GM19035 (cell line): ENCODE measurements at regions not wholly inside any gene's neighbourhood (a gene's known extent, or its start where the extent isn't known, plus 50 kb on each side); places are given as distances from the start of the nearest gene placed in this dataset.
"Not testable (repeated sequence)": the region's sequence is repeated elsewhere in the genome, so short reads cannot be mapped to it uniquely, and the experiment has no call there.

Experiments
- ATAC-seq: cut with Tn5 transposase; IDR thresholded peaks from one replicate; pipeline ENCODE4 v1.9.1; 2021; ENCODE audit not compliant: unreplicated experiment

DNA sequence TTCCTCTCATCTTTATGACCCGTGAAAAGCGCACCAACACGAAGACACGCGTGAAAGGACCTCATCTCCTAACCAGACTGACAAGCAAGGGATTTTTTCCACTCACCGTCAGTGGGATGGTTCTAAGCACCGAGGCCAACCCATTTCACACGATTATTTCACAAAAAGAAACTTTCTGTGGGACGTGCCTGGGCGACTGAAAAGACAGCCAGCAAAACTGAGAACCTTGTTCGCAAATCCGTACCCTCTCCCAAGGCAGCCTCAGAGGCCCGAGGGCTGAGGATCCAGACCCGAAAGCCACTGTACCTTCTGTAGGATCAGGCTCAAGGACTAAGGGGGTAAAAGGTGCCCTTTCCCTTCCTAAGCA lies 84.9 kb upstream of the METTL9 start:
- ATAC-seq = not testable (repeated sequence)

DNA sequence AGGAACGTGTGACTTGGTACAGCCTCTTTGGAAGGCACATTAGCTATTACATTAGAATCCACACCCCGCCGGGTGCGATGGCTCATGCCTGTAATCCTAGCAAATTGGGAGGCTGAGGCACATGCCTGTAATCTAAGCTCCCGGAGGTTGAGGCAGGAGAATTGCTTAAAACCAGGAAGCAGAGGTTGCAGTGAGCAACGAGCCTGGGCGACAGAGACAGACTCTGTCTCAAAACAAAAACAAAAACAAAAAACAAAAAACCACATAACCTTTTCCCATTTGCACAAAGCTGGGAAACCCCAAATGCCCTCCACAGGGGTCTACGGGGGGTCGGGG lies 82.7 kb upstream of the METTL9 start:
- ATAC-seq = not testable (repeated sequence)

DNA sequence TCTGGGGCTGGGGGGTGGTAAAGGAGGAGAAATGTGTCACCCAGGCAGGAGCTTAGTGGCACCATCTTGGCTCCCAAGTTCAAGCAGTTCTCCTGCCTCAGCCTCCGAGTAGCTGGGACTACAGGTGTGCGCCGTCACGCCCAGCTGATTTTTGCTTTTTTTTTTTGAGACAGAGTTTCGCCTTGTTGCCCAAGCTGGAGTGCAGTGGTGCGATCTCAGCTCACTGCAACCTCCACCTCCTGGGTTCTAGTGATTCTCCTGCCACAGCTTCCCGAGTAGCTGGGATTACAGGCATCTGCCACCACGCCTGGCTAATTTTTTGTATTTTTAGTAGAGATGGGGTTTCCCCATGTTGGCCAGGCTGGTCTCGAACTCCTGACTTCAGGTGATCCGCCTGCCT lies 82.1 kb upstream of the METTL9 start:
- ATAC-seq = not testable (repeated sequence)

DNA sequence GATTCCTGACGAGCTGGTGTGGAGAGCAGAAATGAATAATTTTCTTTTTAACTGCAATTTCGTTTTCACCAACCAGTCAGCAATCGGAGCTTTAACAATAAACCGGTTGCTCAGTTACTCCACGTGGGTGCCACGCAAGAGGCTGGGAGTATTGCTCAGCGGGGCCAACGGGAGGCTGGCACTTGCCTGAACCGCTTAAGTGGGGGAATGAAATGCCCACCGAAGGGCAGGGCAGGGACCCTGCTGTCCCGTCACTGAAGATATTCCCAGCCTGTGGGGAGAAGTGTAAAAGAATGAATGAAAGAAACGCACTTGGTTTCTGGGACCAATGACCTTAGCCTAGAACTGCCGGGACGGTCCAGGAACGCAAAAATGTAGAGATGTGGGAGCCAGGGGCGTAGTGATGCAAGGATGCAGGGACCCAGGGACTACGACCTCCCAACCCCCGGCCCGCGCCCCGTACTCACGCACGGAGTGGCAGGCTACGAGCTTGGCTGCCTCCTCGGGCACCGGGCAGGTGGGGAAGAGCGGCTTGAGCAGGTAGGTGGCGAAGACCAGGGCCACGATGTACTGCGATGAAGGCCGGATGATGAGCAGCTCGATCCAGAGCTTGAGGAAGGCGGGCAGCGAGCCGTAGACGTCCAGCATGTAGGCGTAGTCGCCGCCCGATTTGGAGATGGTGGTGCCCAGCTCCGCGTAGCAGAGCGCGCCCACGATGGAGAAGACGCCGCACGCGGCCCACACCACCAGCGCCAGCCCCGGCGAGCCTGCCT lies 79.8 kb upstream of the METTL9 start:
- ATAC-seq = peak; percentile 8

DNA sequence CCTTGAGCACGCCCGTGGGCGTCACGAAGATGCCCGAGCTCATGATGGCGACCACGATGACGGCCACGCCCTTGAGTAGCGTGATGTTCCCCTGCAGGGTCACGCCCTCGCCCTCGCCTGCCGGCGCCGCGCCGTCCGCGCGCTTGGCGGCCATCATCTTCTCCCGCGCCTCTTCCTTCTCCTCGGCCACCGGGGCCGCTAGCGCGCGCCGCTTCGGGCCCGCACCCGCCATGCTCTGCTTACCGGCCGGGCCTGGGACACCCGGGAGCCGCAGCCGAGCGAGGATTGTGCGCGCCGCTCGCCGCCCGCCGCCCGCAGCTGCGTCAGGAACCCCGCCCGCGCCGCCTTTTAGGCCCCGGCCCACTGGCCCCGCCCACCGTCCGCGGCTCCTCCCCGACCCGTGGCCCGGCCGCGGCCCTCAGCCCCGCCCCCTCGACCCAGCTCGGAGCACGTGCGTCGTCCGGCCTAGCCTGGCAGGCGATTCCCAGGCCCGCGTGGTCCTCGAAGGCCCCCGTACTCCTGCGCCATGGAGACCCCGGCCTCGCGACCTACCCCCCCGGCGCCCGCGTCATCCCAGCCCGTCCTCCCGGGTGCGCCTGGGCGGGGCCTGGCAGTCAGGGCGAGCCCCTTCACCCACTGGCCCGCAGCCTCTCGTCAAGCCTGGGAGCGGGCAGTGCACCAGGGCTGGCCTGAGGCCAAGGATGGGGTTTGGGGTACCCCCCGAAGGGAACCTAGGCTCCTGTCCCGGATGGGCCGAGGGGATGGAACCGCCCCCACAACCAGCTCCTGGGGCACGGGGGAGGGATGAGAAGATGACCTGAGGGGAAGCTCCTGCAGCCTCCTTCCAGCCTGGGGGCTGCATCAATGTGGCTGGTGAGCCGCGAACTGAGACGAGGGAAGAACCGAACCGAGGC lies 79.0 kb upstream of the METTL9 start:
- ATAC-seq = peak; percentile 60

DNA sequence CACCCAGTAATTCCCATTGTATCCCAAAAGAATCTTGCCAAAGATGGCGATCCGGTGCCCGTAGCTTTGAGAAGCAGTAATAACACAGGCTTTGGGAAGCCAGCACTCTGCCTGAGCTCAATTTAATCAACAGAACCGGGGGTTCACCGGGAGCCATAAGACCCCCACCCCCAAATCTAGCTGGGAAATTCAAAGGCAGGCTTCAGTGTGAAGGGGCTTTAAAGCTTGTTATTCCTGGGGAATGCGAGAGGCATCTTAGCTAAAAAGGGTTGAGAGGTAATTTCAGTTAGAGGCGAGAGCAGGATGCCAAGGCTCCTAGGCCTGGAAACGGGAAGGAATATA lies 78.4 kb upstream of the METTL9 start:
- ATAC-seq = not testable (repeated sequence)

DNA sequence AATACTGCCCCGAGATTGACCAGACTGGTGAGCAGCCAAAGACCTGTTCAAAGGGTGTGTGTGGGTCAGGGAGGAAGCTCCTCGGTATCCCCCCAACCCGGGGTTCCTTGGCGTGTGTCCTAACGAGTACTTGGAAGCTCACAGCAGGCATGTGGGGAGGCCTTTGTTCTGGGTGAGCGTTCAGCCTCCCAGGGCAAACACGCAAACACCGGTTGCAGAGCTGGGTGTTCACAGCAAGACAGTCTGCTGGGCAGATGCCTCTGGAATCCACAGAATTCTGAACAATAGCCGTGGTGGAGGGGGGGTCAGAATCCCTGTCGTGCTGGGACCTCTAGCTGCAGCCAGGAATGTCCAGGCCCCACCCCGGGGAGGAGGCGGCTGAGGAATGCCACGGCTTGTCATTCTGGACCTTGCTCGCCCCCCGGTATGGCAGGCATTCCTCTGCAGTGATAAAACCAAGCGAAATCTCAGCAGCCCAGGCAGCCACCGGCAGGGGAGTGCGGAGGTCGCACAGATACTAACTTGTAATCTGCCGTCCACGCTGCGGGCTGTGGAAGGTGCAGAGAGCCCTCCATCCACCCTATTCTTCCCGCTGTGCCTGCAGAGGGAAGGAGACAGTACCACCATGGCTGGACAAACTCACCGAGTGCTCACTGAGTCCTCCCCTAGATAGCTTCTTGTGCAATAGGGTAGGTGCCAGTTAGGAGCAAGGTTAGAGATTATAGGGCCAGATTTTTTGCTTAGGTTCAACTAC lies 77.8 kb upstream of the METTL9 start:
- ATAC-seq = not testable (repeated sequence)

DNA sequence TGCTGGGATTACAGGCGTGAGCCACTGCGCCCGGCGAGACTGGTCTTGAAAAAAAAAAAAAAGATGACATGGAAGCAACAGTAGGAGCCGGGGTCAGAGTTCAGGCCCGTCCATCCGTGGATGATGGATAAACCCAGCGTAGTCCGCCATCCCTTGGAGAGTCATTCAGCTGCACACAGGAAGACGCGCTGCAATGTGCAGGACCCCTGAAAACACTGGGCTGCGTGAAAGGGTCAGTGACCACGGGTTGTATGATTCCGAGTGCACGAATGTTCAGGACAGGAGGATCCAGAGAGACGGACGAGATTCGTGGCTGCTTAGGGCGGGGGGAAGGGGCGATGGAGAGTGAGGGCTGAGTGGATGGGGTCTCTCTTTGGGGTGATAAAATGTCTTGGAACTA lies 76.5 kb upstream of the METTL9 start:
- not testable (repeated sequence) for ATAC-seq

DNA sequence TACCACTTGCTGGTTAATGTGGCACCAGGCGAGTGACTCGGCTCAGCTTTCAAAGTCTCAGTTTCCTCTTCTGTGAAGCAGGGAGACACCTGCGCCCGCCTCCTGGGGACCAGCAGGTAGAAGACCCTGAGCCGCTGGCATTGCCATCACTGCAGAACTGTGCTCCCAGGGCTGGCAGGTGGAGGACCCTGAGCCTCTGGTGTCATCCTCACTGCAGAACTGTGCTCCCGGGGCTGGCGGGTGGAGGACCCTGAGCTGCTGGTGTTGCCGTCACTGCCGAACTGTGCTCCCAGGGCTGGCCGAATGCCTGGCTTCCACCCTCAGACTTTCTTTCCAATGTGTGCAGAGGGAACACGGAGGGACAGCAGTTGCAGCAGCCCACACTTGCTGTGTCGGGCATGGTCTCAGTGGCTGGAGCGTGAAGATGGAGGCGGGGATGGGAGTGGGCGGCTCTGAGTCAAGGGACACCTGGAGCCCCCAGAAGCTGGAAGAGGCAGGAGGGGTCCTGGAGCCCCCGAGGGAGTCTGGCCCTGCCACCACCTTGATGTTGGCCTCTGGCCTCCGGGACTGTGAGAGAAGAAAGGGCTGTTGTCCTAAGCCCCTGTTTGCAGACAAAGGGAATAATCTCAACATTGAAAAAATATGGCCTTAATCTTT lies 75.8 kb upstream of the METTL9 start:
- ATAC-seq = no peak

DNA sequence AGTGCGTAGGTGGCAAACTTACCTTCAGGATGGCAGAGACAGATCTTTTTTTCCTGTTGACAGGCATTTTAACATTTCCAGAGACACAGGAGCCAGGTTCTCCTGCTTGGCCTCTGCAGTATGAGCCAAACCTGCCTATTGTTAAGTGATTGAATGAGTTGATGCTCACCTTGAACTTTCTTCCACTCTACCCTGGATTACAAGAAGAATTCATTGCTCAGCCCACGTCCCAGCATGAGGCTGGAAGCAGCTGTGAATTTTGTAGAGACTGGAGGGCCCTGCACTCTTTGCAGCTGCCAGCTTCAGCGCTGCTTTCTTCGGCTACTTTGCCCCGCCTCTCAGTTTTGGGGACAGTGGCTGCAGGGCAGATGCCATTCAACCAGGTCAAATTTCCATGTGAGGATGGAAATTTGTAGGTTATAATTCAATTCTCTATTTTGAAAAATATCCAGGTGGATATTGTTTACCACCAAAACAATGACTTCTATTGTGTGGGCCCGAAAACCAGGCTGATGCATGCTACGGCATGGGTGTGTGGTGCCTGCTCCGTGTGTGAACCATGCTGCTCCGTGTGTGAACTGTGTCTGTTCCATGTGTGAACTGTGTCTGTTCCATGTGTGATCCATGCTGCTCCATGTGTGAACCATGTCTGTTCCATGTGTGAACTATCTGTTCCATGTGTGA lies 75.2 kb upstream of the METTL9 start:
- ATAC-seq = no peak

DNA sequence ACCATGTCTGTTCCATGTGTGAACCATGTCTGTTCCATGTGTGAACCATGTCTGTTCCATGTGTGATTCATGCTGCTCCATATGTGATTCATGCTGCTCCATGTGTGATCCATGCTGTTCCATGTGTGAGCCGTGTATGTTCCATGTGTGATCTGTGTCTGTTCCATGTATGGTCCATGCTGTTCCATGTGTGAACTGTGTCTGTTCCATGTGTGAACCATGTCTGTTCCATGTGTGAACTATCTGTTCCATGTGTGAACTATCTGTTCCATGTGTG lies 74.7 kb upstream of the METTL9 start:
- not testable (repeated sequence) for ATAC-seq

DNA sequence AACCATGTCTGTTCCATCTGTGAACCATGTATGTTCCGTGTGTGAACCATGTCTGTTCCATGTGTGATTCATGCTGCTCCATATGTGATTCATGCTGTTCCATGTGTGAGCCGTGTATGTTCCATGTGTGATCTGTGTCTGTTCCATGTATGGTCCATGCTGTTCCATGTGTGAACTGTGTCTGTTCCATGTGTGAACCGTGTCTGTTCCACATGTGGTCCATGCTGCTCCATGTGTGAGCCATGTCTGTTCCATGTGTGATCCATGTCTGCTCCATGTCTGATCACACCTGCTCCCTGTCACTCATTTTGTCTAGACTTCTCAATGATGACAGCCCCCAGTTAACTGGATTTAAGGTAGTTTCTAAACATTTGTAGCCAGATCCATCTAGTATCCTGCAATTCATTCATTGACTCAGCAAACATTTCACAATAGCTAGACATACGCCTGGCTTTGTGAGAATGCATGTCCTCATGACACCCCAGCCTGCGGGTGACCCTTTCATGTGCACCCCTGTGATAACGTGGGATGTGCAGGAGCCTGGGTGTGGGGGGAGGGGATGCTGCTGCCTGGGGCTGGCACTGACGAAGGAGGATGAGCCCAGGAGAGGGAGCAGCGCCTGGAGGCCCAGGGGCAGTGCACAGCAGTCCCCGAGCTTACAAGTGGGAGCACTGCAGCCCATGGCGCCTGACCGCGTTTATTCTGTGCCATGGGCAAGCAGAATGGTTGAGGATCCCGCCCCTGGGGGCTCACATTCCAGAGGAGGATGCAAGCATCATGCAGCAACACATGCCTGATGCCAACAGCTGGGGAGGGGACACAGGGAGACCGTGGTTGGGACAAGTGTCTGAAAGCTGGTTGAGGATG lies 74.1 kb upstream of the METTL9 start:
- ATAC-seq = not testable (repeated sequence)

DNA sequence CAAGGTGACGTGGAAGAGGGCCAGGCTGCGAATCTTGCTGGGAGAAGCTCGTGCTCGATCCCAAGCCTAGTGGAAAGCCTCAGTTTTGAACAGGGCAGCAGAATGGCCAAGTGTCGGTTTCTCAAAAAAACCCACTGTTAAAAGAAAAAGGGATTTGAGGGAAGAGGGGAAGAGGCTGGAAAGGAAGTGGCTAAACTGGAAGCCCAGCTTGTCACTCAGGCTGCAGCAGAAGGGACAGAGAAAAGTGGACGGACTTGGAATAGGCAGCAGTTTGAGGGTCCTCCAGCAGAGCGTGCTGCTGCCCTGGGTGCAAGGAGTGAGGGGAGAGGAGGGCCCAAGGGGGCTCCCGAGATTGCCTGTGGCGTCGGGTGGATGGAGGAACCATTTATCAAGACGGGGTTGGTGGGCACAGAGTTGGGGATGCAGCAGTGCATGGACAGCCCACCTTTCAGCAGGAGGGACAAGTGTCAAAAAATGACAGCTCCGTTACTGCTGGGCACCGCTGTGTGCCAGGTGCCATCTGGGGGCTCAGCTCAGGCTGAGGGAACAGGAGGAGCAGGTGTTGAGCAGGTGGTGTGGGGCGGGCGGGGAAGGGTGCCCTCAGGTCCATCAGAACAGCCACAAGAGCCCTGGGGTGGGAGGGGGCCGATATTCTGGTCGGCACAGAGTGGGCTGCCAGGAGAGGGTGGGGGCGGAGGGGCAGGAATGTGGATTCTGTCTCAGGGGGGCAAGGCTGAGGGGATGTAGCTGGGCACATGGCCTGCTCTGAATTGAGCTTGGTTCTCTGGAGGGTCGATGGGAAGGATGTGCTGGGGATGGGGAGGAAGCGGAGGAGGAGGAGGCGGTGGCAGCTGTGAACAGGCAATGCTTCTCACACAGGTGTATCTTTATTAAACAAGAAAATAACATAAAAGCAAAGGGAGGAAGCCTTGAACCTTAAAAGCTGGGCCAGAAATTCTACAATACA lies 73.1 kb upstream of the METTL9 start:
- ATAC-seq = not testable (repeated sequence)

DNA sequence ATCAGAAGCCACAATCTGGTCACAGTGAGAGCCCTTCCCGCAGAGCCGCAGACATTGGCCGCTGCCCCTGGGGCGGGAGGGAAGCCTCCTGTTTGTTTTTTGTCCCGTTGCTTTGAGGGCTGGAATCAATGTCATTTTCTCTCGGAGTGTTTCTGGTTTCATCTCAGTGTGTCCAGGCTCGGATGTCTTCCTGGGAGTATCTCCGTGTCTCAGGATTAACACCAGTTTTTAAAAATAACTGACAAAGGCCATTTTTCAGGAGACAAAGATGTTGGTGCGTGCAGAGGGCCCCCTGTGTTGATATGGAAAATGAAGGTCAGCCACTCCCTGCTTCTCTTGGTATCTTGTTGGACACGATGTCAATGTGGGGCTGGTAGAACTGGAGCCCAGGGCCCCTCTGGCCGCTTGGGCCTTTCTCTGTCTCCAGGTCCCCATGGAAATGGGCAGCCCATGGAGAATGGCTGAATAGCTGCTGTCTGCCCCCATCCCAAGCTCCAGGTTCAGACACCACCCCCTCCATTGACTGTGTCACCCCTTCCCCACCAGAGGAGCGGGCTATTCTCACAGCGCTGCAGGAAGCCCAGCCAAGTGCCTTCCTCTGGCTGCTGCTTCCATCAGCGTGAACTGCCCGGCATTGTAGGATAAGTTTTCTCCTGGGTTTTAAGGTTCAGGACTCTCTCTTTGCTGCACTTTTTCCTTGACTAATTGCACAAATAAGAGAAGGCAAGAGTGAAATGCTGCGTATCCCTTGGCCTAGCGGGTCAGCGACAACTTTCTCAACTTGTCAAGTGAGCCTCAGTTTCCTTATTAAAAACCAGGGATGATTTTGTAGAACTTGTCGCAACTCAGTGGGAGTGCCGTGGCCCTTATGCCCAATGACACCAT lies 72.2 kb upstream of the METTL9 start:
- no peak for ATAC-seq

DNA sequence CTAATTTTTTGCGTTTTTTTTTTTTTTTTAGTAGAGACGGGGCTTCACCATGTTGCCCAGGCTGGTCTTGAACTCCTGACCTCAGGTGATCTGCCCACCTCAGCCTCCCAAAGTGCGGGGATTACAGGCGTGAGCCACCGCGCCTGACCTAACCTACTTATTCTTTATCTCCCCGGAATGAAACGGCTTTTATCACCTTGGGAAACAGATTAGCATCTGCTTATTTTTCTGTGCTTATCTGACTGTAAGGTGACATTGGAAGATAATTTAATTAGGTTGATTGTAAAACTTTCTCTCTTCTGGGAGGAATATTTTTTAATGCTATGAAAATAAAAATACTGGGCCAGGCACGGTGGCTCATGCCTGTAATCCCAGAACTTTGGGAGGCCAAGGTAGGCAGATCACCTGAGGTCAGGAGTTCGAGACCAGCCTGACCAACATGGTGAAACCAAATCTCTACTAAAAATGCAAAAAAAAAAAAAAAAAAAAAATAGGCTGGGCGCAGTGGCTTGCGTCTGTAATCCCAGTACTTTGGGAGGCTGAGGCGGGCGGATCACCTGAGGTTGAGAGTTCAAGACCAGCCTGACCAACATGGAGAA lies 70.2 kb upstream of the METTL9 start:
- ATAC-seq = not testable (repeated sequence)

DNA sequence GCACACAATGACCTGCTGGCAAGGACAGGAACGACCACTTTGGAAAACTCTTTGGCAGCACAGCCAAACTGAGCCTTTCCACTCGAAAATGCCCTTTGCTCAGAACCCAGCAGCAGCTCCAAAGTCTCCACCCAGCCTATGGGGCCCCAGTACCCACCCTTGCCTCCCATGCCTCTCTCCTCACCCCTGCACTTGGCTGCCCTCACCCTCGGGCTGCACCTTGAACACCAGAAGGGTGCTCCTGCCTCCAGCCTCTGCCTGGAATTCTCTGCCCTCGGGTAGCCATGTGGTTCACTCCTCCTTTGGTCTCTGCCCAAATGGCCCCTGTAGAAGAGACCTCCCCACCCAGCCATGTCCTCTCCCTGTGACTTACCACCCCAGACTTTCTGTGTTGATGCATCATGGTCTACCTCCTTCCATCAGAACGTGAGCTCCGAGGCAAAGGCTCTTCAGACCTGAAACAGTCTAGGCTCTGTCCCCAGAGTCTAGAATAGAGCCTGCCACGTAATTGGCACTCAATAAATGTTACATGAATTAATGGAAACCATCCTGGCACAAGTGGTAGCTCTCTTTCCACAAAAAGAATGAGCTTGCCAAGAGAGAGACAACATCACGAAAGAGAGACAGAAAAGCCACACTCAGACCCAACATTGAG lies 68.5 kb upstream of the METTL9 start:
- ATAC-seq = not testable (repeated sequence)

DNA sequence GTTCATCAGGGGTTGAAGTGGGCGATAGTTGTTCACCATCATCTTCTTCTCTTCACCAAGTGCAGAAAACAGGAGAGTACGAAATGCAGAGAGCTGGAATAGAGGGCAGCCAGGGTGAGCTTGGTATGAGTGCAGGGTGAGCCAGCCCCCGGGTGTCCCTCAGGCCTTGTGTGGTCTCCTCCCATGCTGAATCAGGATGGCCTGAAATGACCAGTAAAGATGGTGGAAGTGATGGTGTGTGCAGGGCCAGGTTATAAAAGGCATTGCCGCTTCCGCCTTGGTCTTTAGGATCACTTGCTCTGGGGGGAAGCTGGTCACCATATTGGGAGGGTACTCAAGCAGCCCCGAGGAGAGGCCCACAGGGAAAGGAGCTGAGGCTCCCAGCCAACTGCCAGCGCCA lies 66.4 kb upstream of the METTL9 start:
- not testable (repeated sequence) for ATAC-seq
